Nephron (organoid): ENCODE measurements at regions not wholly inside any gene's neighbourhood (a gene's known extent, or its start where the extent isn't known, plus 50 kb on each side); places are given as distances from the start of the nearest gene placed in this dataset.
"Not testable (repeated sequence)": the region's sequence is repeated elsewhere in the genome, so short reads cannot be mapped to it uniquely, and the experiment has no call there.

Source experiments
- H3K27ac Mint-ChIP-seq, 3 experiments: 2 replicates each; pipeline ENCODE4 v1.8.0; 2020; ENCODE audit warnings: mixed read lengths in 3 of 3, mild to moderate bottlenecking in 2 of 3, moderate library complexity in 1 of 3
- H3K27me3 Mint-ChIP-seq: 2 replicates; pipeline ENCODE4 v1.8.0; 2021; ENCODE audit warnings: low read depth, mild to moderate bottlenecking, moderate library complexity, mixed read lengths
- H3K36me3 Mint-ChIP-seq: 2 replicates; pipeline ENCODE4 v1.8.0; 2020; ENCODE audit warnings: low read depth, mixed read lengths
- H3K4me1 Mint-ChIP-seq: 2 replicates; pipeline ENCODE4 v1.8.0; 2020; ENCODE audit warnings: mixed read lengths
- H3K4me3 Mint-ChIP-seq, 3 experiments: 2 replicates each; pipeline ENCODE4 v1.8.0; 2020; ENCODE audit warnings: mild to moderate bottlenecking in 3 of 3, mixed read lengths in 3 of 3, moderate library complexity in 2 of 3
- H3K9me3 Mint-ChIP-seq: 2 replicates; pipeline ENCODE4 v1.8.0; 2020; ENCODE audit warnings: mixed read lengths
- TF ChIP-seq, protein P1 (sequence below), 3 experiments: fragments of 200-600 bp; sonication (generic); IDR thresholded peaks; one replicate each; pipeline ENCODE4 v1.5.0; 2021; ENCODE audit warnings: antibody characterized with exemption in 3 of 3; ENCODE audit not compliant: unreplicated experiment in 3 of 3

DNA sequence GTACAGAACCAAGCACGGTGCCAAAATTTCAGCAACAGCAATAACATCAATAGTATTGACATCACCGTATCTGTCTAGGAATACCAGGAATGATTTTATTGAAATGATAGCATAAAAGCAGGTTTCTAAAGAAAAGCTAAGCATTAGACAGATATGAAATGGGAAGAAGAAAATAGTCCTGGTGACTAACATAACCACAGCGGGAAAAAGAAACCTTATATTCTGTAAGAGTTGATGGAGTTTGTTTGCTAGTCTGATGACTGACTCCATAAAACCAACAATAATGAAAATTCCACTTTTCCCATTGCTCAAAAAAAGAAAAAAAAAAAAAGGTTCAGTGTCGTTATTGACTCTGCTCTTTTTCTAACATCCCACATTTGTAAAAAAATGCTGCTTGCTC, 668.3 kb downstream of the IPMK start:
- TF ChIP-seq, protein P1, sequence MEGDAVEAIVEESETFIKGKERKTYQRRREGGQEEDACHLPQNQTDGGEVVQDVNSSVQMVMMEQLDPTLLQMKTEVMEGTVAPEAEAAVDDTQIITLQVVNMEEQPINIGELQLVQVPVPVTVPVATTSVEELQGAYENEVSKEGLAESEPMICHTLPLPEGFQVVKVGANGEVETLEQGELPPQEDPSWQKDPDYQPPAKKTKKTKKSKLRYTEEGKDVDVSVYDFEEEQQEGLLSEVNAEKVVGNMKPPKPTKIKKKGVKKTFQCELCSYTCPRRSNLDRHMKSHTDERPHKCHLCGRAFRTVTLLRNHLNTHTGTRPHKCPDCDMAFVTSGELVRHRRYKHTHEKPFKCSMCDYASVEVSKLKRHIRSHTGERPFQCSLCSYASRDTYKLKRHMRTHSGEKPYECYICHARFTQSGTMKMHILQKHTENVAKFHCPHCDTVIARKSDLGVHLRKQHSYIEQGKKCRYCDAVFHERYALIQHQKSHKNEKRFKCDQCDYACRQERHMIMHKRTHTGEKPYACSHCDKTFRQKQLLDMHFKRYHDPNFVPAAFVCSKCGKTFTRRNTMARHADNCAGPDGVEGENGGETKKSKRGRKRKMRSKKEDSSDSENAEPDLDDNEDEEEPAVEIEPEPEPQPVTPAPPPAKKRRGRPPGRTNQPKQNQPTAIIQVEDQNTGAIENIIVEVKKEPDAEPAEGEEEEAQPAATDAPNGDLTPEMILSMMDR (IDR thresholded peaks at IDR 0.05; ENCODE audit: unreplicated experiment in 3 of 3), result no peak
- H3K27me3 Mint-ChIP-seq, result peaks cover 4% of the 10 kb centered on the region
- no peaks in the 10 kb centered on the region for H3K9me3 Mint-ChIP-seq
- H3K36me3 Mint-ChIP-seq, result no peaks in the 10 kb centered on the region
- no peak overlapping the region for H3K4me3 Mint-ChIP-seq
- H3K27ac Mint-ChIP-seq, result no peak overlapping the region
- no peaks in the 10 kb centered on the region for H3K4me1 Mint-ChIP-seq

DNA sequence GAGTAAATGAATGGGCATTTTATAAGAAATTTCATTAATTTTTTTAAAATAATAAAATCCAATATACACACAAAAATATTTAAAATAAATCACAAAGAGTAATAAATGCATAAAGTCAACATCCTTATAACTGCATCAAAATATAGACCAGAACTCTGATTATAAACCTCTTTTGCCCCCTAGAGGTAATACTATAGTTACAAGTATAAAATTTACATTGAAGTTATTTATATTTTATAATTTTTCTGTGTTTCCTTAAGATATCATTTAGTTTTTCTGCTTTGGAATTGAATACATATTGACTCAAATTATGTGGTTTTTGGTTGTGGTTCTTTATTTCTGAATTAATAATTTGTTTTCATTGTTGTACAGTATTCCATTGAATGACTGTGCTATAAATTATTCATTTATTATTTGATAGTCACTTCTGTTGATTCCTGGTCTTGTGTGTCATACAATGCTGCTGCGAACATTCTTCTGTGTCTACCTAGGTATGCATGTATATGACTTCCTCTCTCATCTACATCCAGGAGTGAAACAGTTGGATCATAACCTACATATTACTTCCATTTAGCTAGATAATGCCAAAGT, 673.6 kb downstream of the IPMK start:
- Mint-ChIP-seq H3K4me3 (no peak overlapping the region), H3K9me3 (peaks cover 3% of the 10 kb centered on the region)
- TF ChIP-seq, protein P1 (IDR thresholded peaks at IDR 0.05; ENCODE audit: unreplicated experiment in 3 of 3), result peak in 2 of 3 experiments; percentile 12 to 48

DNA sequence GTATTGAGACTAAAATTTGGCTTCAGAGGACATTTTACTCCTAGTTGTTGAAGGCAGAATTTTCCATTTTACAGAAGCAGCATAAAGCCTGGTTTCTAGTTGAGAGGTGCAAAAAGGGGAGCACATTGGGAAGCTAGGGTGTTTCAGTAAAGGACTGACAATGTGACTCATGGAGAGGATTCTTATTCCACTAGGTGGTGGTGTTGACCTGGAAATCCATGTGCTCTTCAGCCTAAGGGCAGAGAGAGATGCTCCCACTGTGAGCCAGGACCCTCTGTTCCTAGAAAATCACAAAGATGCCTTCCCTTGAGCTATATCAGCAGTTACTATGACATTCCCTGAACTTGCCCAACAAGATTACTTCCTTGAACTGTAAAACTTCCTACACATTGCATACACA, 687.8 kb downstream of the IPMK start:
- Mint-ChIP-seq H3K36me3 (no peaks in the 10 kb centered on the region), H3K4me1 (no peaks in the 10 kb centered on the region), H3K27me3 (no peaks in the 10 kb centered on the region), H3K4me3 (no peak overlapping the region), H3K27ac (no peak overlapping the region), H3K9me3 (peaks cover 17% of the 10 kb centered on the region)
- TF ChIP-seq, protein P1 (IDR thresholded peaks at IDR 0.05; ENCODE audit: unreplicated experiment in 3 of 3), result peak; percentile 22 to 51 (median 45)

More for the DNA sequence above, 673.6 kb downstream of the IPMK start:
- Mint-ChIP-seq H3K27ac (no peak overlapping the region), H3K4me1 (no peaks in the 10 kb centered on the region), H3K27me3 (no peaks in the 10 kb centered on the region), H3K36me3 (no peaks in the 10 kb centered on the region)

DNA sequence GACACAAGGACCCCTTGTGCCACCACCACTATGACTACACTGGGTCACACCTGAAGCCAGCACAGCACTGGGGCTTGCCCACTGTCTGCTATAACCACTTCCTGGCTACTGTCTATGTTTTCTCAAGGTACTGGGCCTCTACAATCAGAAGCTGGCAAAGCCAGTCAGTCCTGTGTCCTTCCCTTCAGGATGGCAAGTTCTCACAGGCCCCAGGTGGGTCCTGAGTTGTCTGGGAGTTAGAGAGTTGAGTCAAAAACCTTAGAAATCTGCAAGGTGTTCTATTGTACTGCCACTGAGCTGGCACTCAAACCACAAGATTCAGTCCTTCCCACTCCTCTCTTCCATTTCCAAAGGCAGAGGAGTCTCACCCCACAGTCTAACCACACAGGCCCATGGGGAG, 705.5 kb downstream of the IPMK start:
- H3K27me3 Mint-ChIP-seq, result no peaks in the 10 kb centered on the region
- H3K9me3 Mint-ChIP-seq, result no peaks in the 10 kb centered on the region
- no peaks in the 10 kb centered on the region for H3K4me1 Mint-ChIP-seq
- TF ChIP-seq, protein P1 (IDR thresholded peaks at IDR 0.05; ENCODE audit: unreplicated experiment in 3 of 3), result no peak
- H3K36me3 Mint-ChIP-seq, result no peaks in the 10 kb centered on the region
- H3K27ac Mint-ChIP-seq, result no peak overlapping the region
- no peak overlapping the region for H3K4me3 Mint-ChIP-seq

DNA sequence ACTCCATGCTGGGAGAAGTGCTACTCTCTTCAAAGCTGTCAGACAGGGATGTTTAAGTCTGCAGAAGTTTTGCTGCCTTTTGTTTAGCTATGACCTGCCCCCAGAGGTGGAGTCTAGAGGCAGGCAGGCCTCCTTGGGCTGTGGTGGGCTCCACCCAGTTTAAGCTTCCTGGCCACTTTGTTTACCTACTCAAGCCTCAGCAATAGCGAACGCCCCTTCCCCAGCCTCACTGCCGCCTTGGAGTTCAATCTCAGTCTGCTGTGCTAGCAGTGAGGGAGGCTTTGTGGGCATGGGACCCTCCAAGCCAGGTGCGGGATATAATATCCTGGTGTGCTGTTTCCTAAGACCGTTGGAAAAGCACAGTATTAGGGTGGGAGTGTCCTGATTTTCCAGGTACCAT, 715.9 kb downstream of the IPMK start:
- H3K27ac Mint-ChIP-seq, H3K9me3 Mint-ChIP-seq, H3K4me1 Mint-ChIP-seq, H3K4me3 Mint-ChIP-seq, H3K27me3 Mint-ChIP-seq, H3K36me3 Mint-ChIP-seq: not testable (repeated sequence)

DNA sequence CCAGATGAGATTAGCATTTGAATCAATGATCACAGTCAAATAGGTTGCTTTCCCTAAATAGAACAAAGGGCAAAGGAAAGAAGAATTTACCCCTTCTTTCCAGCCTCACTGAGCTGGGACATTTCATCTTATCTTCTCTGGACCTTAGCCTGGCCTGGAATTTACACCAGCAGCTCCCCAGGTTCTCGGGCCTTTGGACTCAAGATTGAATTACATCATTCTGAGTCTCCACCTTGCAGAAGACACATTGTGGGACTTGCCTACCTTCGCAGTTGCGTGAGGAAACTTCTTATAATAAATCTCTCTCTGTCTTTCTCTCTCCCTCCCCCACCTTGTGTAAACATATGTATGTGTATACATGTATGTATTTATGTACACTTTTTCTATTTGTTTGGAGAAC, 732.4 kb downstream of the IPMK start:
- Mint-ChIP-seq H3K27me3 (no peaks in the 10 kb centered on the region), H3K4me3 (no peak overlapping the region), H3K9me3 (no peaks in the 10 kb centered on the region), H3K27ac (no peak overlapping the region), H3K4me1 (no peaks in the 10 kb centered on the region), H3K36me3 (no peaks in the 10 kb centered on the region)
- TF ChIP-seq, protein P1 (IDR thresholded peaks at IDR 0.05; ENCODE audit: unreplicated experiment in 3 of 3), result no peak
